Esophagus muscularis mucosa (tissue), 4 donors: ENCODE measurements at regions not wholly inside any gene's neighbourhood (a gene's known extent, or its start where the extent isn't known, plus 50 kb on each side); places are given as distances from the start of the nearest gene placed in this dataset.

Experiments
- DNase-seq: peaks from one replicate; pipeline ENCODE4 v3.0.0-alpha.2; 2017; ENCODE audit errors: extremely low spot score
- H3K27ac ChIP-seq, 4 donors: fragments of 200-600 bp; sonication (generic); replicated peaks in 1 of 4; 1 replicate in 3 of 4; 2 replicates in 1 of 4; pipeline ENCODE4 v1.5.1; 2016 to 2019; ENCODE audit warnings: mild to moderate bottlenecking in 1 of 4
- H3K27me3 ChIP-seq, 4 donors: fragments of 200-600 bp; sonication (generic); one replicate each; pipeline versions ENCODE4 v1.5.1 to v1.6.0; 2016 to 2019
- H3K36me3 ChIP-seq, 4 donors: fragments of 200-600 bp; sonication (generic); one replicate each; pipeline ENCODE4 v1.5.1; 2016 to 2019
- H3K4me1 ChIP-seq, 4 donors: fragments of 200-600 bp; sonication (generic); one replicate each; pipeline ENCODE4 v1.5.1; 2016 to 2019
- H3K4me3 ChIP-seq, 4 donors: fragments of 200-600 bp; sonication (generic); 1 replicate in 2 of 4; 2 replicates in 2 of 4; pipeline ENCODE4 v1.5.1; 2016 to 2019; ENCODE audit warnings: mild to moderate bottlenecking in 4 of 4, moderate library complexity in 1 of 4
- H3K9me3 ChIP-seq, 4 donors: fragments of 200-600 bp; sonication (generic); 1 replicate in 3 of 4; 2 replicates in 1 of 4; pipeline ENCODE4 v1.5.1; 2016 to 2019
- EP300 ChIP-seq: sonication (generic); formaldehyde crosslinking; IDR thresholded peaks from one replicate; pipeline ENCODE4 v1.6.1; 2017; ENCODE audit warnings: antibody characterized with exemption
- POLR2A ChIP-seq: fragments of 450-650 bp; IDR thresholded peaks from one replicate; pipeline ENCODE4 v1.6.1; 2017; ENCODE audit warnings: antibody characterized with exemption, moderate library complexity, mild to moderate bottlenecking, low read depth
- POLR2AphosphoS5 ChIP-seq, 2 donors: sonication (generic); formaldehyde crosslinking; IDR thresholded peaks; one replicate each; pipeline ENCODE4 v1.6.1; 2017; ENCODE audit warnings: antibody characterized with exemption in 2 of 2
- WGBS: methylation state at CpG from one replicate; pipeline ENCODE4 v1.1.5; 2018; 5-methylcytosine and 5-hydroxymethylcytosine counted together
- intact Hi-C: fragments of 100-400 bp; cut with DNase I; formaldehyde crosslinking; loops from one replicate; pipeline ENCODE4 v1.15.1; 2023
- TF ChIP-seq, protein P1 (sequence below), 3 experiments: fragments of 200-600 bp in 2 of 3; fragments of 450-650 bp in 1 of 3; sonication (generic) in 2 of 3; IDR thresholded peaks; one replicate each; pipeline ENCODE4 v1.5.1; 2017 to 2019; ENCODE audit warnings: antibody characterized with exemption in 3 of 3, mild to moderate bottlenecking in 2 of 3, moderate library complexity in 1 of 3

DNA sequence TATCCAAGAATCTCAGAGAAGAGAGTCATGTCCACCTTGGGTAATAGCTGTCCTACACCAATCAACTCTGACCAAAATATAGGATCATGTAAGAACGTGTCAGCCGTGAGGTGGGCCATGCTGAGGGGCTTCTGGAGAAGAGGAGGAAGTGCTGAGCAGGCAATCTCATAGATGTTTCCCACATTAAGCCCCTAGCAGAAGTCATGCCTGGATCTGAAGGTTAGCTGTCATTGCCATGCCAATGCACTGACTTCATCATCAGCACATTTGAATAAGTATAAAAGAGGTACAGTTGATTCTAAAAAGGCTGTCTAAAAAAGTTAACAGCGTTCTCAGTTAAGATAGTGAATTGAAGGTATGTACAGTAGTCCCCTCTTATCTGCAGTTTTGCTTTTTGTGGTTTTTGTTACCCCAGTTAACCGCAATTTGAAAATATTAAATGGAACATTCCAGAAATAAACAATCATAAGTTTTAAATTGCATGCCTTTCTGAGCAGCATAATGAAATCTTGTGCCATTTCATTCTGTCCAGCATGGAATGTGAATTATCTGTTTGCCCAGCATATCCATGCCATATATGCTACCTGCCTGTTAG is 67.2 kb upstream of the TMEM17 start:
- H3K36me3 ChIP-seq = no peaks in the 10 kb centered on the region
- H3K9me3 ChIP-seq = no peaks in the 10 kb centered on the region
- no peak for DNase-seq
- 90% methylated on average over 4 of the region's 4 CpGs for WGBS
- TF ChIP-seq, protein P1, sequence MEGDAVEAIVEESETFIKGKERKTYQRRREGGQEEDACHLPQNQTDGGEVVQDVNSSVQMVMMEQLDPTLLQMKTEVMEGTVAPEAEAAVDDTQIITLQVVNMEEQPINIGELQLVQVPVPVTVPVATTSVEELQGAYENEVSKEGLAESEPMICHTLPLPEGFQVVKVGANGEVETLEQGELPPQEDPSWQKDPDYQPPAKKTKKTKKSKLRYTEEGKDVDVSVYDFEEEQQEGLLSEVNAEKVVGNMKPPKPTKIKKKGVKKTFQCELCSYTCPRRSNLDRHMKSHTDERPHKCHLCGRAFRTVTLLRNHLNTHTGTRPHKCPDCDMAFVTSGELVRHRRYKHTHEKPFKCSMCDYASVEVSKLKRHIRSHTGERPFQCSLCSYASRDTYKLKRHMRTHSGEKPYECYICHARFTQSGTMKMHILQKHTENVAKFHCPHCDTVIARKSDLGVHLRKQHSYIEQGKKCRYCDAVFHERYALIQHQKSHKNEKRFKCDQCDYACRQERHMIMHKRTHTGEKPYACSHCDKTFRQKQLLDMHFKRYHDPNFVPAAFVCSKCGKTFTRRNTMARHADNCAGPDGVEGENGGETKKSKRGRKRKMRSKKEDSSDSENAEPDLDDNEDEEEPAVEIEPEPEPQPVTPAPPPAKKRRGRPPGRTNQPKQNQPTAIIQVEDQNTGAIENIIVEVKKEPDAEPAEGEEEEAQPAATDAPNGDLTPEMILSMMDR (IDR thresholded peaks at IDR 0.05) = no peak
- TF ChIP-seq POLR2AphosphoS5 (IDR thresholded peaks at IDR 0.05) (no peak), EP300 (no peak), POLR2A (no peak)
- no peak overlapping the region for H3K4me3 ChIP-seq
- peak overlapping the region in 1 of 4 donors; percentile 29 for H3K27ac ChIP-seq
- intact Hi-C loops = no loop called here
- peaks cover 5 to 67% (median 54%) of the 10 kb centered on the region in 4 donors for H3K4me1 ChIP-seq
- H3K27me3 ChIP-seq = no peaks in the 10 kb centered on the region

DNA sequence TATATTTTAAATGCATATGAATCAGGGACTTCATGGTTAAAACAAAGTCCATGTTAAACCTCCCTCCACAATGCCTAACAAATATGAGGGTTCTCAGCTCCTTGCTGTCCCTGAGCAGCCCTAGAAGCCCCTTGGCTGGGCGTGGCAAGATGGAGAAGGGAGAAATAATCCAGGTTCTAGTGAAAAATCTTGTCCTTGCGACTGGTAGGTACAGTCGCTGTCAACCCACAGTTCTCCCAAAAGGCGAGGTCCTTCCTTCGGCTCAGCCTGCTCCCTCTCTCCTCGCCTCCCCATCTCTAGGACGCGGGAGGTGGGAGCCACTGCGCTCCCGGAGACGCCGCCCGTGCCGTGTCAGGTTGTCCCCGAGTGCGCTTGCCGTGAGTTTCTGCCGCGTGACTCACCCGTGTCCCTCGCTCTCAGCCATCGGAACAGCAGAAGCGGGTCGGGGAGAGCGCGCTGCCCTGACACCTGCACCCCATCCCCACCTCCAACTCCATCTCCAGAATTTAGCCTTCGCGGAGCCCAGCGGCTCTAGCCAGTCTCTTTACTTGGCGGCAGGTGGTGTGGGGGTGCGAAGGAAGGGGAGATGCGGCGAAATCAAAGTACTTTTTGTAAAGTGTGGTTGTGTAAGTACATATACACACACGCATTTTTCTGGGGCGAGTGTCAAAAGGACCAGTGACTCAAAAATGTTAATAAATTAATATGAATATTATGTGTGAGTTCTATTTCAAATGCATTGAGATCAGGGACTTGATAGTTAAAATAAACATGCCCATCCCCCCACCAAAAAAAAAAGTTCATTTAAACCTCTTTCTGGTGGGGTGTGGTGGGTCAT is 65.1 kb upstream of the TMEM17 start:
- TF ChIP-seq POLR2AphosphoS5 (IDR thresholded peaks at IDR 0.05) (peak in 1 of 2 donors; percentile 19), POLR2A (no peak), EP300 (no peak)
- TF ChIP-seq, protein P1 (IDR thresholded peaks at IDR 0.05) = no peak
- Histone ChIP-seq H3K27ac (no peak overlapping the region), H3K9me3 (no peaks in the 10 kb centered on the region), H3K4me3 (peak overlapping the region; percentile 31 to 48 (median 44)), H3K4me1 (peaks cover 5 to 55% (median 43%) of the 10 kb centered on the region in 4 donors), H3K27me3 (no peaks in the 10 kb centered on the region), H3K36me3 (no peaks in the 10 kb centered on the region)
- WGBS = 36% methylated on average over 29 of the region's 35 CpGs
- intact Hi-C loops = no loop called here
- no peak for DNase-seq

DNA sequence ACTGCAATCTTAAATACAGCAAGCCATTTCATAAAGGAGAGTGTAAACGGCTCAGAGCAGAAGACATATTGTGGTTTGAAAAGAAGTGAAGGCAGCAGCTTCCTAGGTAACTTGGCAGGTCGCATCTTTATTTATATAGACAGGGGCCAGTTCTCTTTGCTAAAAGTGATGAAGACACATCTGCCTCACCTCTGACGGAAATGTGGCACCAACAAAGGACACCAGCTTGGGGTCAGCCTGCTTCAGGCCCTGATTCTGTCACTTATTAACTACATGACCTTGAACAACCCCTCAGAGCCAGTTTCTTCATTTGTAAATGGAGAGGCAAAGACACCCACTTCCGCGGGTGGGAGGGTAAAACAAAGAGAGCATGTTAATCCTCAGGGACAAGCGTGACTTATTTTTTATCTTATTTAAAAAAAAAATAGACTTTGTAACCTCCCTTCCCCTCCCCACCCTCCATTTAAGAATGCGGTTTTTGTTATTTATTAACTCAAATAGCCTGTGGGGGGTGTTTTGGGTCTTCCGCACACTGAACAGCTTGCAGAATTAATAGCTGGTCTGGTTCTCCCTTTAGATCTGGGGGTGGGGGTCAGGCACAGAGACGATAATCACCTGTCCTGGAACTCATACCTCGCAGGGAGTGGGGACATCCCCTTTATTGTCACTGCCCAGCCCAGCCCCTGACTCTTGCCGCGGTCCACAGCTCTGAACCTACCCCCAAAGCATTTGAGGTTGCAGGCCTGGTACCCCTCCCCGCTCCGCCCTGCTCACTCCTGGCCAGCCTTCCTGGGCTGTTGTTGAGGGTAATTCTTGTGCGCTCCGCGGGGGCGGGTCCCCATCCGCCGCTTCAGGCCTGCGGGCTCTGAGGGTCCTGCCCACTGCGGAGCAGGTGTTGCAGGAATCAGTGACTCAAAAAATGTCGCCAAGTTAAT is 64.2 kb upstream of the TMEM17 start:
- intact Hi-C loops = no loop called here
- TF ChIP-seq, protein P1 (IDR thresholded peaks at IDR 0.05) = no peak
- TF ChIP-seq EP300 = no peak
- no peak for TF ChIP-seq POLR2A
- no peak for TF ChIP-seq POLR2AphosphoS5 (IDR thresholded peaks at IDR 0.05)
- H3K27me3 ChIP-seq = no peaks in the 10 kb centered on the region
- H3K27ac ChIP-seq = no peak overlapping the region
- no peaks in the 10 kb centered on the region for H3K9me3 ChIP-seq
- no peaks in the 10 kb centered on the region for H3K36me3 ChIP-seq
- no peak for DNase-seq
- peak overlapping the region in 1 of 4 donors; percentile 48 for H3K4me3 ChIP-seq
- peaks cover 5 to 46% (median 34%) of the 10 kb centered on the region in 4 donors for H3K4me1 ChIP-seq
- WGBS = 78% methylated on average over 23 of the region's 23 CpGs

DNA sequence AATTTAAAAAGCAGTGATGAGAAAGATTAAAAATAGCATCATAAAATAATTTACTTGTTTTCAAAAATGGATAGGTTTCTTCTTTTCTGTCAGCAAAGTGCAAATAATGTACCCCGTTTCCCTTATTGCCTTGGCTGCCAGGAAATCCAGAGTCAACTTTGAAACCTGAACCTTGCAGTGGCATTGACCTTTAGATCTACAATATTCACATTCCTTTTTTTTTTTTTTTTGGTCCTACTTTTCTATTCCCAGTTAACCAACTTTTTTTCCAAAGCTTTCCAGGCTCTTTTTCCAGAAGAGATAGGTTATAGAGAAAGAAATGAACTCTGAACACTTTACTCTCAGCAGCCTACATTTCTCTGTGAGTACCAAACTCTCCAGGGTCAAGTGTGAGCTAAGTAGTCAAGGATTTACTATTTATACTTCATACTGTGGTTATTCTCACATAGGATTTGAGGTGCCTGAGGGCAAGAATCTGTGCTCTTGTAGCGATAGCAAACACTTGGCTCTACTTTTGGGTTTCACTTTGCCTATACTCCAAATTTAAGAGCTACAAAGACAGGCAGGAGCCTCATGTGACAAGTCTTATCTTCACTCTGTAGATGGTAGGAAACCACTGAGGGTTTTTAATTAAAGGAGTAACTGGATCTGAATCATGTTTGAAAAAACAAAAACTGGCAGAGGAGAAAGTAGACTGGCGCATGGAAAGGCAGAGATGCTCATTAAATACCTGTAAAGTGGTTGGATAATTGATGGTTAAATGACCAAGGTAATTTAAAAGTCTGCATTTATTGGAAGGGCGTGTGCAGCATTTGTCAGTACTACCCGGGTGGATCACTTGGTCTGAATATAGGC is 63.2 kb upstream of the TMEM17 start:
- TF ChIP-seq POLR2A (no peak), EP300 (no peak)
- TF ChIP-seq, protein P1 (IDR thresholded peaks at IDR 0.05) = no peak
- Histone ChIP-seq H3K9me3 (no peaks in the 10 kb centered on the region), H3K36me3 (no peaks in the 10 kb centered on the region), H3K27me3 (no peaks in the 10 kb centered on the region), H3K4me1 (peaks cover 5 to 40% (median 32%) of the 10 kb centered on the region in 4 donors), H3K27ac (no peak overlapping the region), H3K4me3 (no peak overlapping the region)
- intact Hi-C loops = no loop called here
- WGBS = 83% methylated on average over 5 of the region's 5 CpGs
- DNase-seq = no peak
